Thyroid gland (tissue), 4 donors: ENCODE measurements at regions not wholly inside any gene's neighbourhood (a gene's known extent, or its start where the extent isn't known, plus 50 kb on each side); places are given as distances from the start of the nearest gene placed in this dataset.

Experiments
- DNase-seq, 2 donors: peaks; one replicate each; pipeline ENCODE4 v3.0.0-alpha.2; 2019
- H3K27ac ChIP-seq, 3 donors: fragments of 200-600 bp; sonication (generic); 1 replicate in 2 of 3; 2 replicates in 1 of 3; pipeline ENCODE4 v1.5.1; 2016 to 2019; ENCODE audit warnings: mild to moderate bottlenecking in 1 of 3, moderate library complexity in 1 of 3
- H3K27me3 ChIP-seq: fragments of 200-600 bp; sonication (generic); one replicate; pipeline ENCODE4 v1.5.1; 2019
- H3K36me3 ChIP-seq, 2 donors: fragments of 200-600 bp; sonication (generic); one replicate each; pipeline ENCODE4 v1.5.1; 2016 to 2019
- H3K4me1 ChIP-seq, 2 donors: fragments of 200-600 bp; sonication (generic); one replicate each; pipeline ENCODE4 v1.5.1; 2017 to 2019
- H3K4me3 ChIP-seq, 3 donors: fragments of 200-600 bp; sonication (generic); replicated peaks in 1 of 3; 1 replicate in 2 of 3; 2 replicates in 1 of 3; pipeline ENCODE4 v1.5.1; 2016; ENCODE audit warnings: mild to moderate bottlenecking in 1 of 3
- H3K9me3 ChIP-seq: fragments of 200-600 bp; sonication (generic); one replicate; pipeline ENCODE4 v1.5.1; 2017
- CTCF ChIP-seq, 6 experiments: fragments of 200-600 bp in 3 of 6; fragments of 450-650 bp in 3 of 6; sonication (generic) in 3 of 6; IDR thresholded peaks; one replicate each; pipeline ENCODE4 v1.5.1; 2016 to 2019; ENCODE audit warnings: antibody characterized with exemption in 6 of 6, mild to moderate bottlenecking in 2 of 6, inconsistent platforms in 1 of 6, moderate library complexity in 1 of 6
- POLR2A ChIP-seq, 2 donors: fragments of 450-650 bp; IDR thresholded peaks; one replicate each; pipeline ENCODE4 v1.6.1; 2017; ENCODE audit warnings: antibody characterized with exemption in 2 of 2, mild to moderate bottlenecking in 2 of 2, moderate library complexity in 1 of 2
- WGBS, 2 donors: methylation state at CpG; one replicate each; pipeline ENCODE4 v1.1.5; 2017; 5-methylcytosine and 5-hydroxymethylcytosine counted together
- intact Hi-C: fragments of 100-400 bp; cut with DNase I; formaldehyde crosslinking; loops from one replicate; pipeline ENCODE4 v1.15.1; 2023

GRCh38 chr1:50329332-50329932 is 93.8 kb downstream of the DMRTA2 start:
- DNase-seq = peak in 1 of 2 donors; percentile 3
- Histone ChIP-seq H3K27ac (no peak overlapping the region), H3K4me1 (peaks cover 11 to 13% of the 10 kb centered on the region in 2 donors), H3K4me3 (no peak overlapping the region), H3K9me3 (no peaks in the 10 kb centered on the region), H3K27me3 (no peaks in the 10 kb centered on the region), H3K36me3 (no peaks in the 10 kb centered on the region)
- 61 to 78% methylated on average over 4 of the region's 4 CpGs for WGBS, 2 donors
- intact Hi-C loops = no loop called here
- TF ChIP-seq CTCF (IDR thresholded peaks at IDR 0.05) (no peak), POLR2A (IDR thresholded peaks at IDR 0.05) (no peak)

GRCh38 chr1:50328552-50328951 is 94.7 kb downstream of the DMRTA2 start:
- WGBS, 2 donors = 43 to 45% methylated on average over 4 of the region's 4 CpGs
- DNase-seq = no peak
- Histone ChIP-seq H3K9me3 (no peaks in the 10 kb centered on the region), H3K4me3 (no peak overlapping the region), H3K27ac (no peak overlapping the region), H3K4me1 (peaks cover 9% of the 10 kb centered on the region in 2 donors), H3K27me3 (no peaks in the 10 kb centered on the region), H3K36me3 (no peaks in the 10 kb centered on the region)
- intact Hi-C loops = no loop called here
- no peak for TF ChIP-seq POLR2A (IDR thresholded peaks at IDR 0.05)

GRCh38 chr1:50326026-50326425 is 97.2 kb downstream of the DMRTA2 start:
- no peak overlapping the region for H3K27ac ChIP-seq
- TF ChIP-seq CTCF (IDR thresholded peaks at IDR 0.05) (no peak), POLR2A (IDR thresholded peaks at IDR 0.05) (no peak)
- 92 to 95% methylated on average over 16 to 17 of the region's 17 CpGs for WGBS, 2 donors
- no peaks in the 10 kb centered on the region for H3K27me3 ChIP-seq
- no peak for DNase-seq
- no peaks in the 10 kb centered on the region for H3K9me3 ChIP-seq
- H3K4me3 ChIP-seq = no peak overlapping the region
- no peaks in the 10 kb centered on the region for H3K36me3 ChIP-seq
- intact Hi-C loops = no loop called here
- H3K4me1 ChIP-seq = no peaks in the 10 kb centered on the region

- no peak overlapping the region for H3K27ac ChIP-seq
- intact Hi-C loops = no loop called here
These were observed 100.7 kb downstream of the DMRTA2 start for GRCh38 chr1:50322579-50322978.

GRCh38 chr1:50318428-50318827 is 104.8 kb downstream of the DMRTA2 start:
- Histone ChIP-seq H3K27me3 (no peaks in the 10 kb centered on the region), H3K4me1 (no peaks in the 10 kb centered on the region), H3K4me3 (no peak overlapping the region), H3K36me3 (no peaks in the 10 kb centered on the region), H3K27ac (no peak overlapping the region), H3K9me3 (no peaks in the 10 kb centered on the region)
- intact Hi-C loops = no loop called here
- TF ChIP-seq POLR2A (IDR thresholded peaks at IDR 0.05) (no peak), CTCF (IDR thresholded peaks at IDR 0.05) (no peak)
- no peak for DNase-seq

More at GRCh38 chr1:50322579-50322978, 100.7 kb downstream of the DMRTA2 start:
- TF ChIP-seq CTCF (IDR thresholded peaks at IDR 0.05) (no peak), POLR2A (IDR thresholded peaks at IDR 0.05) (no peak)
- Histone ChIP-seq H3K9me3 (no peaks in the 10 kb centered on the region), H3K4me1 (no peaks in the 10 kb centered on the region), H3K4me3 (no peak overlapping the region), H3K36me3 (no peaks in the 10 kb centered on the region), H3K27me3 (no peaks in the 10 kb centered on the region)
- 48 to 68% methylated on average over 2 of the region's 2 CpGs for WGBS, 2 donors
- DNase-seq = no peak
